ENCODE measurements at regions not wholly inside any gene's neighbourhood (a gene's known extent, or its start where the extent isn't known, plus 50 kb on each side); places are given as distances from the start of the nearest gene placed in this dataset.

- intact Hi-C loops (cut with DNase I), result no loop called here
- peak; percentile 37 for ATAC-seq
Observed at GRCh38 chr2:10964052-10964790, 52.5 kb downstream of the KCNF1 start.

GRCh38 chr2:10965241-10965843 is 53.6 kb downstream of the KCNF1 start:
- intact Hi-C loops (cut with DNase I), result no loop called here
- ATAC-seq, result no peak
- DNase-seq (ENCODE audit: low spot score), result no peak

More at GRCh38 chr2:10964052-10964790, 52.5 kb downstream of the KCNF1 start:
- no peak for DNase-seq (ENCODE audit: low spot score)

GRCh38 chr2:10966056-10966455 is 54.3 kb downstream of the KCNF1 start:
- DNase-seq (ENCODE audit: low spot score) (no peak), ATAC-seq (no peak)

GRCh38 chr2:10966741-10967140 is 55.0 kb downstream of the KCNF1 start:
- intact Hi-C loops (cut with DNase I), result no loop called here
- ATAC-seq, result no peak
- no peak for DNase-seq (ENCODE audit: low spot score)

More at GRCh38 chr2:10966056-10966455, 54.3 kb downstream of the KCNF1 start:
- intact Hi-C loops (cut with DNase I), result no loop called here

GRCh38 chr2:10968176-10968575 is 56.4 kb downstream of the KCNF1 start:
- ATAC-seq (no peak), DNase-seq (ENCODE audit: low spot score) (no peak)

GRCh38 chr2:10970666-10971065 is 58.9 kb downstream of the KCNF1 start:
- DNase-seq (ENCODE audit: low spot score), result no peak
- intact Hi-C loops (cut with DNase I), result no loop called here
- no peak for ATAC-seq

More at GRCh38 chr2:10968176-10968575, 56.4 kb downstream of the KCNF1 start:
- intact Hi-C loops (cut with DNase I), result no loop called here

- intact Hi-C loops (cut with DNase I), result no loop called here
- ATAC-seq, result no peak
- peak; percentile 41 for DNase-seq (ENCODE audit: low spot score)
Observed at GRCh38 chr2:10971161-10971887, 59.6 kb downstream of the KCNF1 start.

GRCh38 chr2:10971888-10972260 is 60.1 kb downstream of the KCNF1 start:
- ATAC-seq (no peak), DNase-seq (ENCODE audit: low spot score) (peak; percentile 35)
- intact Hi-C loops (cut with DNase I), result no loop called here

- no peak for ATAC-seq
Observed at GRCh38 chr2:10972683-10973433, 61.1 kb downstream of the KCNF1 start.

GRCh38 chr2:10973766-10974165 is 62.0 kb downstream of the KCNF1 start:
- DNase-seq (ENCODE audit: low spot score), result no peak
- no peak for ATAC-seq
- intact Hi-C loops (cut with DNase I), result no loop called here

More at GRCh38 chr2:10972683-10973433, 61.1 kb downstream of the KCNF1 start:
- intact Hi-C loops (cut with DNase I), result no loop called here
- peak; percentile 39 for DNase-seq (ENCODE audit: low spot score)

- intact Hi-C loops (cut with DNase I), result no loop called here
- no peak for ATAC-seq
- DNase-seq (ENCODE audit: low spot score), result peak; percentile 12
Observed at GRCh38 chr2:10977003-10977402, 65.3 kb downstream of the KCNF1 start.

- intact Hi-C loops (cut with DNase I), result no loop called here
- DNase-seq (ENCODE audit: low spot score), result peak; percentile 40
- no peak for ATAC-seq
Observed at GRCh38 chr2:10977621-10978020, 65.9 kb downstream of the KCNF1 start.

- DNase-seq (ENCODE audit: low spot score), result peak; percentile 50
- intact Hi-C loops (cut with DNase I), result no loop called here
- ATAC-seq, result no peak
Observed at GRCh38 chr2:10978090-10978670, 66.4 kb downstream of the KCNF1 start.

GRCh38 chr2:10980071-10980470 is 68.3 kb downstream of the KCNF1 start:
- no peak for DNase-seq (ENCODE audit: low spot score)
- intact Hi-C loops (cut with DNase I), result no loop called here
- no peak for ATAC-seq

- peak; percentile 30 for DNase-seq (ENCODE audit: low spot score)
- intact Hi-C loops (cut with DNase I), result no loop called here
- no peak for ATAC-seq
Observed at GRCh38 chr2:10980886-10981425, 69.2 kb downstream of the KCNF1 start.

- intact Hi-C loops (cut with DNase I), result no loop called here
- no peak for ATAC-seq
- no peak for DNase-seq (ENCODE audit: low spot score)
Observed at GRCh38 chr2:10981451-10981850, 69.7 kb downstream of the KCNF1 start.

- DNase-seq (ENCODE audit: low spot score), result peak; percentile 55
- intact Hi-C loops (cut with DNase I), result no loop called here
- ATAC-seq, result no peak
Observed at GRCh38 chr2:10981941-10982431, 70.3 kb downstream of the KCNF1 start.

GRCh38 chr2:10982931-10983701 is 71.4 kb downstream of the KCNF1 start:
- ATAC-seq (peak; percentile 33), DNase-seq (ENCODE audit: low spot score) (peak; percentile 40)
- intact Hi-C loops (cut with DNase I), result no loop called here

All from sciatic nerve (tissue), 2 donors.